ENCODE measurements at regions not wholly inside any gene's neighbourhood (a gene's known extent, or its start where the extent isn't known, plus 50 kb on each side); places are given as distances from the start of the nearest gene placed in this dataset.
"Not testable (repeated sequence)": the region's sequence is repeated elsewhere in the genome, so short reads cannot be mapped to it uniquely, and the experiment has no call there.

DNA sequence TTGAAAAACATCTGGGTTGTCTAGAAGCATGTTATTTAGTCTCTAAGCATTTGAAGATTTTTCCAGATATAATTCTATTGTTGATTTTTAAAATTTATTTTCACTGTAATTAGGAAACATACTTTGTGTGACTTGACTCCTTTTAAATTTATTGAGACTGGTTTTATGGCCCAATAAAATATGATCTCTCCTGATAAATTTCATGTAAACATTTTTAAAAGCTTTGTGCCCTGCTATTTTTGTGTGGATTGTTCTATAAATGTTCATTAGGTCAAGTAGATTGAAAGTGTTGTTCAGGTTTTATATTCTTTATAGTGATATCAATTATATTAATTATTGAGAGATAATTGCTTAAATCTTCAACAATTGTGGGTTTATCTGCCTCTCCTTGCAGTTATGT is 105.4 kb downstream of the RFX6 start:
- no peak for DNase-seq (ENCODE audit: low spot score)

- DNase-seq (ENCODE audit: low spot score), result no peak
Measured at GRCh38 chr6:116983375-116983774, 106.3 kb downstream of the RFX6 start.

DNA sequence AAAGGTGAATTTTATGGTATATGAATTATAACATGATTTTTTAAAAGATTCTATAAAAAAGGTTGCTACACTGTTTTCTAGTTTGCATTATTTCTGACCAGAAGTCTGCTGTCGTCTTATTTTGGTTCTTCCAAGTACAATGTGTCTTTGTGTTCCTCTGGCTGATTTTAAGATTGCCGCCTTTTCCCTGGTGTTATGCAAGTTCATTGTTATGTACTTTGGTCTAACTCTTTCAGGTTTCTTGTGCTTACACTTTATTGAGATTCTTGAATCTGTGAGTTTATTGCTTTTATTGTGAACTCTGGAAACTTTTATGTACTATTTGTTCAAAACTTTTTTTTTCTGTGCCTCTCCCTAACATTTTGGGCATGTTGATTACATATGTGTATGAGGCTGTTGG is 109.8 kb downstream of the RFX6 start:
- DNase-seq (ENCODE audit: low spot score), result no peak

GRCh38 chr6:116990679-116991078 is 113.6 kb downstream of the RFX6 start:
- DNase-seq (ENCODE audit: low spot score), result no peak

DNA sequence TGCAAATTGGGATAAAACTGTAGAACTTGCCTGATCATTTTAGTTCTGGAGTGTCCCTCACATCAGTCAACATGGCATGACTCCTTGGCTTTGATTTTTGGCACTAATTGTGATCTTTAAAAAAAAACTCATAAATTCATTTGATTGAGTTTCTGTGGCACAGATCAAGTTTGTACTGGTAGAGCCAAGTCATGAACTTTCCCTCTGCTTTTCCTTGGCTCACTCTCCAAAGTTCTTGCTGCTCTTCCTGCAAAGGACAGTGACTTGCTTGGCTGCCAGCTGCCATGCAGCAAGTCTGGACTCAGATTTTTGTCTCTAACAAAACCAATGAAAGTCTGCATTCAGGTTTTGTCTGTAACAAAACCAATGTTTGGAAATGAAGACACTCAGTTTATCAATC is 115.5 kb downstream of the RFX6 start:
- DNase-seq (ENCODE audit: low spot score), result no peak

DNA sequence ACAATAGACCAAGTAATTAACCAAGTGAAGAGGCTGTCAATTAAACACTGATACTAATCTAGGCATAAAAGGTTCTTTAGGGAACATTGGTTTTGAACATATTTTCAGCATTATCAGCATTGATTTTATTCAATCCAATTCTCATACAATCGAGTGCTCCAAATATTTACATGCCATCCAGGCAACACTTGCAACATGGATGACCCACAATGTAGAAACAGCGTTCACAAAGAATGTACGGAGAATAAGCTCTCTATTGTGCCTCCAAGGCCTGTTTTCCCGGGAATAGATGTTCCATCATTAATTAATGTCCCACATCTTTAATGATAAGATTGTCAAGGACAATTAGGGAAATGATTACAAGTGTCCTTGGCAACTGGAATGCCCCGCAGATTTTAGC is 117.4 kb downstream of the RFX6 start:
- DNase-seq (ENCODE audit: low spot score), result no peak

- DNase-seq (ENCODE audit: low spot score), result no peak
Measured at GRCh38 chr6:116996842-116997241, 119.8 kb downstream of the RFX6 start.

- no peak for DNase-seq (ENCODE audit: low spot score)
Measured at GRCh38 chr6:116997496-116997895, 120.5 kb downstream of the RFX6 start.

GRCh38 chr6:117007659-117008058 is 130.6 kb downstream of the RFX6 start:
- DNase-seq (ENCODE audit: low spot score), result no peak

DNA sequence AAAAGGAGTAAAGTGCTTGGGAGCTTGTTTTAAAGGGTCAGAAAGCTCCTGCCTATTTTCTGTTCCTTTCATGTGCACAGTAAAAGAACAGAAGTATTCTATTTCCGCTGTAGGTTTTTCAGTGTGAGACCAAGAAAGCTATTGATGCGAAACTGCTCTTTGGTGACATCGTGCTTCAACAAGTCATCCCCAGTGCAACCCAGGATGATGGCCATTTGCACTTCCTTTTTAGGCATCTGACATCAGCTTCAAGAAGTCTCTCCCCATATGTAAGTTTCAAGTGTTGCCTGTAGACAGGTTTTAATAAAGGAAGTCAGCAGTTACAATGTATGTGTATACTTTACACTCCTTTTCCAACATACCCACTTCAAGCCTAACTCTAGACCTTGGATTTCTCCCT is 131.6 kb downstream of the RFX6 start:
- no peak for DNase-seq (ENCODE audit: low spot score)

GRCh38 chr6:117014641-117015473 is 137.8 kb downstream of the RFX6 start:
- DNase-seq (ENCODE audit: low spot score), result not testable (repeated sequence)

DNA sequence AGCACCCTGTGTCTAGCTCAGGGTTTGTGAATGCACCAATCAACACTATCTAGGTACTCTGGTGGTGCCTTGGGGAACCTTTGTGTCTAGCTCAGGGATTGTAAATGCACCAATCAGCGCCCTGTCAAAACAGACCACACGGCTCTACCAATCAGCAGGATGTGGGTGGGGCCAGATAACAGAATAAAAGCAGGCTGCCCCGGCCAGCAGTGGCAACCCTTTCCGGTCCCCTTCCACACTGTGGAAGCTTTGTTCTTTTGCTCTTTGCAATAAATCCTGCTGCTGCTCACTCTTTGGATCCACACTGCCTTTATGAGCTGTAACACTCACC is 138.4 kb downstream of the RFX6 start:
- not testable (repeated sequence) for DNase-seq (ENCODE audit: low spot score)

GRCh38 chr6:117018771-117019170 is 141.7 kb downstream of the RFX6 start:
- DNase-seq (ENCODE audit: low spot score), result no peak

DNA sequence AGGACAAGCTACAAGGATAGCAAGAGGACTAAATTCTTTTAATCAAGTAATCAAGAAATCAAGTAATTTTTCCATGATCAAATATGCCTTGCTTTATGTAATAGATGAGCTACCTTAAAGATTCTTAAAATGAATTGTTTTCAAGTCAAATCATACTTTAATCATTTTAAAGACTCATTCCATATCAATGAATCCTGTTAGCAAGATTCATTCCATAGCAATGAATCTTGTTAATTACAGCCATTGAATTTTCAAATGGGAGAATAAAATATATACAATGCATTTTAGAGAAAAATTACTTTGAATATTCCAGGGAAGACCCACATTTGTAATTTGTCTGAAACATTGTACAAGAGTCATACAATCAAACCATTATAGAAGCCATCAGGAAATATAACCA is 145.7 kb downstream of the RFX6 start:
- no peak for DNase-seq (ENCODE audit: low spot score)

- no peak for DNase-seq (ENCODE audit: low spot score)
Measured at GRCh38 chr6:117025310-117025709, 148.3 kb downstream of the RFX6 start.

GRCh38 chr6:117028256-117028655 is 151.2 kb downstream of the RFX6 start:
- no peak for DNase-seq (ENCODE audit: low spot score)

GRCh38 chr6:117034547-117034946 is 157.5 kb downstream of the RFX6 start:
- no peak for DNase-seq (ENCODE audit: low spot score)

DNA sequence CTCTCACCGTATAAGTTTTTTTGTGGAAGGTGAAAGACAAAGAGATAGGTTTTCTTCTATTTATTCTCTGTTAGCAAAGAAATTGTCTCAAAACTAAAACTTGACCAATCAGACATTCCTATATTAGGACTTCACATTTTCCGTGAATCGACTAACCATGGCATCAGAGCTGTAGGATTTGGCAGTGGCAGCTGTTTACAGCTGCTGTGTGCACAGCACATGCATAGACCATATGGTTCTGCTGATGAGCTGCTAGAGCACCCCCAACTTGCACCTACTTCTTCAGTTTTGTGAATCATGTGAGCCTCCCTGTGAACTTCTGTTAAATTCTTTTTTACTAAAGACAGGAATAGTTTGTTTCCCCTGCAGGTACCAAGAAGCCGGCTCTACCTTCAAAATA is 157.9 kb downstream of the RFX6 start:
- DNase-seq (ENCODE audit: low spot score), result no peak

DNA sequence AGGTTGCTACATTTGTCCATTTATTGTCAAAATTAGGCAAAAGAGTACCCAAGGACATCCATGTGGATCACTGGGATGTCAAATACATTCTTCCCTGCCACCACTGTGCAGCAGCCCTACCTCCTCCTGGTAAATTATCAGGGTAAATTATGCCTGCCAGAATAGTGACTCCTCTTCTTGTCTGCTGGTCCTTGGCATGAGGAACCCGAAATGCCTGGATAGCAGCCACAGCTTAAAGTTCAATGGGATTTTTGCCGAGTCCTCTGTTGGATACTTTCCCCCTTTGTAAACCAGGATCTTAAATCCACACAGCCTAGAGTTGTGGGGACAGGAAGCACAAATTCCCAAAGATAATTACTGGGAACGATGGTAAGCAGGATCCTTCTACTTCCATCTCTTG is 173.3 kb downstream of the RFX6 start:
- DNase-seq (ENCODE audit: low spot score), result no peak

DNA sequence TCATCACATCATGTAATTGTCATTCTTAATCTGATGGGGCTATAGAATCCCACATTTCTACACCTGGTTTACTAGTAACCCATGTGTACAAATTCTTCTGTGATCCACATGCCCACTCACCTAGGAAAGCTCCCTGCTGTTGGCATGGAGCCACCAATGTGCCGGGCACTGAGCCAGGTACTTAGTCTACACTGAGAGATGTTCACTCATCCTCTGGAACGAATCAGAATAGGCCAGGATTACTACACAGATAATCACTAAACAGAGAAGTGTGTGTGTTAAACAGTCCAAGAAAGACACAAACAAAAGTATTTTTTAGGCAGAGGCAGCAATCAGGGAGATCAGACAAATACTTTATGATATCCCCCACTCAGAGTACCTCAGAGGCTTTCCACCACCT is 193.2 kb upstream of the VGLL2 start:
- no peak for DNase-seq (ENCODE audit: low spot score)

- DNase-seq (ENCODE audit: low spot score), result no peak
Measured at GRCh38 chr6:117072781-117073180, 192.6 kb upstream of the VGLL2 start.

DNA sequence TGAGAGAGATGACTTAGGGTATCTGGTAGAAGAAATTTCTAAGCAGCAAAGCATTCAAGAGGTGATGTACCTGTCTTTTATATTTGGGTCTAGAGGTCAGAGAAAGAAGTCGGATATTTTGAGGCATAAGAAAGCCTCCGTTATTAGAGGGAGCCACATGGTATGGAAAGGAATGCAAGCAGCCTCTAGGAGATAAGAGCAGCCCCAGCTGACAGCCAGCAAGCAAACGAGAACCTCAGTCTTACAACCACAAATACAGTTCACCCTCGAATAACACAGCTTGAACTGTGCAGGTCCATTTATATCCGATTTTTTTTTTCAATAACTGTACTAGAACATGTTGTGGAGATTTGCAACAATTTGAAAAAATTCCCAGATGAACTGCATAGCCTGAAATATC is 190.7 kb upstream of the VGLL2 start:
- no peak for DNase-seq (ENCODE audit: low spot score)

- no peak for DNase-seq (ENCODE audit: low spot score)
Measured at GRCh38 chr6:117075218-117075617, 190.1 kb upstream of the VGLL2 start.

- no peak for DNase-seq (ENCODE audit: low spot score)
Measured at GRCh38 chr6:117076076-117076475, 189.3 kb upstream of the VGLL2 start.

Data from globus pallidus (tissue), 1 donor.